DMS 273 (cell line): ENCODE measurements at regions not wholly inside any gene's neighbourhood (a gene's known extent, or its start where the extent isn't known, plus 50 kb on each side); places are given as distances from the start of the nearest gene placed in this dataset.
A peak's percentile ranks its signal among the peaks of the same experiment; 100 is the strongest.

Source experiments
- DNase-seq: peaks from one replicate; lab custom pipeline; 2025; ENCODE audit not compliant: unreplicated experiment; lab: John Stamatoyannopoulos, UW

- no peak for DNase-seq
These were observed 100.7 kb downstream of the ASB7 start for GRCh38 chr15:100703032-100703578.

- DNase-seq = no peak
These were observed 101.3 kb downstream of the ASB7 start for GRCh38 chr15:100703671-100704070.

GRCh38 chr15:100704281-100705055 lies 102.1 kb downstream of the ASB7 start:
- DNase-seq = no peak

- no peak for DNase-seq
These were observed 102.7 kb downstream of the ASB7 start for GRCh38 chr15:100705065-100705464.

- DNase-seq = no peak
These were observed 103.5 kb downstream of the ASB7 start for GRCh38 chr15:100705841-100706240.

GRCh38 chr15:100707229-100707628 lies 104.8 kb downstream of the ASB7 start:
- DNase-seq = no peak

- no peak for DNase-seq
These were observed 106.5 kb downstream of the ASB7 start for GRCh38 chr15:100708916-100709315.

GRCh38 chr15:100710222-100710621 lies 107.8 kb downstream of the ASB7 start:
- peak; percentile 10 for DNase-seq

- no peak for DNase-seq
These were observed 108.5 kb downstream of the ASB7 start for GRCh38 chr15:100710744-100711515.

- no peak for DNase-seq
These were observed 109.2 kb downstream of the ASB7 start for GRCh38 chr15:100711516-100712021.

GRCh38 chr15:100712226-100712625 lies 109.8 kb downstream of the ASB7 start:
- no peak for DNase-seq

GRCh38 chr15:100713163-100713867 lies 110.9 kb downstream of the ASB7 start:
- no peak for DNase-seq

- no peak for DNase-seq
These were observed 111.8 kb downstream of the ASB7 start for GRCh38 chr15:100714034-100714748.

GRCh38 chr15:100714749-100715342 lies 112.5 kb downstream of the ASB7 start:
- DNase-seq = no peak

- DNase-seq = no peak
These were observed 113.4 kb downstream of the ASB7 start for GRCh38 chr15:100715571-100716455.

- DNase-seq = no peak
These were observed 114.2 kb downstream of the ASB7 start for GRCh38 chr15:100716456-100717085.

GRCh38 chr15:100717596-100717995 lies 115.2 kb downstream of the ASB7 start:
- DNase-seq = no peak

- no peak for DNase-seq
These were observed 115.9 kb downstream of the ASB7 start for GRCh38 chr15:100718075-100718980.
